HCT116 (cell line): ENCODE measurements at regions not wholly inside any gene's neighbourhood (a gene's known extent, or its start where the extent isn't known, plus 50 kb on each side); places are given as distances from the start of the nearest gene placed in this dataset.

Experiments
- EGR1 ChIP-seq: IDR thresholded peaks from 2 replicates; pipeline ENCODE4 v1.6.1; 2012; ENCODE audit warnings: low read depth
- POLR2A ChIP-seq: IDR thresholded peaks from 2 replicates; pipeline ENCODE4 v1.7.0; 2011; ENCODE audit warnings: borderline replicate concordance; ENCODE audit not compliant: insufficient read depth, insufficient read length; ENCODE audit errors: extremely low read depth
- RAD21 ChIP-seq: IDR thresholded peaks from 2 replicates; pipeline ENCODE4 v1.6.1; 2012; ENCODE audit warnings: low read depth, mild to moderate bottlenecking
- YY1 ChIP-seq: IDR thresholded peaks from 2 replicates; pipeline ENCODE4 v1.6.1; 2011; ENCODE audit warnings: low read length, low read depth, moderate library complexity, mild to moderate bottlenecking; ENCODE audit not compliant: insufficient replicate concordance; ENCODE audit errors: extremely low read depth

GRCh38 chr9:109894473-109894872, 114.5 kb downstream of the PALM2AKAP2 start:
- TF ChIP-seq EGR1, result no peak
- no peak for TF ChIP-seq POLR2A
- no peak for TF ChIP-seq YY1
- TF ChIP-seq RAD21, result no peak
